Transverse colon (tissue), 4 donors: ENCODE measurements at regions not wholly inside any gene's neighbourhood (a gene's known extent, or its start where the extent isn't known, plus 50 kb on each side); places are given as distances from the start of the nearest gene placed in this dataset.

Source experiments
- DNase-seq: peaks from one replicate; pipeline ENCODE4 v3.0.0-alpha.2; 2019
- H3K27ac ChIP-seq, 4 donors: fragments of 200-600 bp; sonication (generic); 2 replicates each; pipeline ENCODE4 v1.5.1; 2016 to 2018; ENCODE audit warnings: inconsistent platforms in 4 of 4
- H3K27me3 ChIP-seq: fragments of 200-600 bp; sonication (generic); 2 replicates; pipeline ENCODE4 v1.5.1; 2017; ENCODE audit warnings: inconsistent platforms
- H3K36me3 ChIP-seq, 4 donors: fragments of 200-600 bp; sonication (generic); 2 replicates each; pipeline ENCODE4 v1.5.1; 2017 to 2019; ENCODE audit warnings: inconsistent platforms in 4 of 4
- H3K4me1 ChIP-seq, 4 donors: fragments of 200-600 bp; sonication (generic); 2 replicates each; pipeline ENCODE4 v1.5.1; 2017 to 2020; ENCODE audit warnings: inconsistent platforms in 4 of 4
- H3K4me3 ChIP-seq, 4 donors: fragments of 200-600 bp; sonication (generic); 1 replicate in 1 of 4; 2 replicates in 3 of 4; pipeline versions ENCODE4 v1.5.1 to v1.6.1; 2017 to 2019; ENCODE audit warnings: inconsistent platforms in 4 of 4
- H3K9me3 ChIP-seq, 2 donors: fragments of 200-600 bp; sonication (generic); 2 replicates each; pipeline ENCODE4 v1.5.1; 2017 to 2019; ENCODE audit warnings: inconsistent platforms in 2 of 2
- CTCF ChIP-seq, 5 experiments: fragments of 200-600 bp in 3 of 5; fragments of 450-650 bp in 2 of 5; sonication (generic) in 3 of 5; IDR thresholded peaks; 1 replicate in 2 of 5; 2 replicates in 3 of 5; pipeline ENCODE4 v1.5.1; 2016 to 2017; ENCODE audit warnings: antibody characterized with exemption in 5 of 5, inconsistent platforms in 3 of 5, mild to moderate bottlenecking in 2 of 5, moderate library complexity in 1 of 5
- EP300 ChIP-seq: sonication (generic); formaldehyde crosslinking; IDR thresholded peaks from one replicate; pipeline ENCODE4 v1.6.1; 2017; ENCODE audit warnings: antibody characterized with exemption, low read depth
- POLR2A ChIP-seq: fragments of 450-650 bp; IDR thresholded peaks from one replicate; pipeline ENCODE4 v1.6.1; 2016; ENCODE audit warnings: antibody characterized with exemption, mild to moderate bottlenecking, moderate library complexity
- POLR2AphosphoS5 ChIP-seq, 3 donors: sonication (generic); formaldehyde crosslinking; IDR thresholded peaks; one replicate each; pipeline ENCODE4 v1.6.1; 2016; ENCODE audit warnings: antibody characterized with exemption in 3 of 3
- WGBS, 2 donors: methylation state at CpG; one replicate each; pipeline ENCODE4 v1.1.5; 2018; ENCODE audit warnings: low coverage in 1 of 2; 5-methylcytosine and 5-hydroxymethylcytosine counted together
- in situ Hi-C, 4 donors: fragments of 200-750 bp; cut with MboI; loops; one replicate each; pipeline versions ENCODE4 v1.15.0 to v1.15.1; 2017; ENCODE audit warnings: low sequenced_read_pairs in 3 of 4, low pct_ligation_motif_present in 1 of 4, low pct_unique_long_range_greater_than_20kb in 1 of 4
- intact Hi-C: fragments of 100-400 bp; cut with DNase I; formaldehyde crosslinking; loops from one replicate; pipeline ENCODE4 v1.15.1; 2023; ENCODE audit warnings: low total_unique reads

GRCh38 chr10:28382525-28383269 lies 79.8 kb upstream of the MPP7 start:
- H3K36me3 ChIP-seq = no peaks in the 10 kb centered on the region
- intact Hi-C loops (loop anchor here (2.0 to 5.0 kb wide), 2 partner anchors 80 to 130 kb away; partner anchors contain the start of gene MPP7), in situ Hi-C loops (loop anchor here (5.0 to 25.0 kb wide), 7 partner anchors 75 to 820 kb away; partner anchors contain the start of gene MKX (in 3 of the 4))
- no peak overlapping the region for H3K27ac ChIP-seq
- no peaks in the 10 kb centered on the region for H3K27me3 ChIP-seq
- H3K4me3 ChIP-seq = no peak overlapping the region
- DNase-seq = no peak
- 63 to 82% methylated on average over 6 to 13 of the region's 13 CpGs for WGBS, 2 donors
- TF ChIP-seq EP300 (no peak), POLR2AphosphoS5 (IDR thresholded peaks at IDR 0.05) (no peak), CTCF (IDR thresholded peaks at IDR 0.05) (no peak), POLR2A (no peak)
- H3K9me3 ChIP-seq = no peaks in the 10 kb centered on the region
- peaks cover 0 to 19% (median 8%) of the 10 kb centered on the region in 4 donors for H3K4me1 ChIP-seq

- WGBS, 2 donors = 90 to 93% methylated on average over 2 of the region's 2 CpGs
- Histone ChIP-seq H3K4me1 (peaks cover 0 to 19% (median 8%) of the 10 kb centered on the region in 4 donors), H3K27me3 (no peaks in the 10 kb centered on the region), H3K36me3 (no peaks in the 10 kb centered on the region), H3K9me3 (no peaks in the 10 kb centered on the region), H3K4me3 (no peak overlapping the region), H3K27ac (no peak overlapping the region)
- no peak for DNase-seq
- intact Hi-C loops = loop anchor here (5.0 kb wide), 1 partner anchor 132 kb away; no protein-coding TSS in a partner anchor
- in situ Hi-C loops = loop anchor here (5.0 to 25.0 kb wide), 7 partner anchors 77 to 822 kb away; partner anchors contain the start of gene MKX (in 3 of the 4)
- TF ChIP-seq CTCF (IDR thresholded peaks at IDR 0.05) (no peak), POLR2A (no peak), EP300 (no peak), POLR2AphosphoS5 (IDR thresholded peaks at IDR 0.05) (no peak)
Measured at GRCh38 chr10:28384557-28384956, 81.7 kb upstream of the MPP7 start.

- Histone ChIP-seq H3K36me3 (no peaks in the 10 kb centered on the region), H3K27ac (no peak overlapping the region), H3K4me3 (no peak overlapping the region), H3K27me3 (no peaks in the 10 kb centered on the region), H3K4me1 (peaks cover 0 to 19% (median 8%) of the 10 kb centered on the region in 4 donors), H3K9me3 (no peaks in the 10 kb centered on the region)
- no peak for DNase-seq
- in situ Hi-C loops = loop anchor here (10.0 to 25.0 kb wide), 4 partner anchors 131 to 824 kb away; partner anchors contain the start of gene MKX (in 3 of the 4)
- no peak for TF ChIP-seq CTCF (IDR thresholded peaks at IDR 0.05)
- TF ChIP-seq POLR2AphosphoS5 (IDR thresholded peaks at IDR 0.05) = no peak
- TF ChIP-seq EP300 = no peak
- no peak for TF ChIP-seq POLR2A
- intact Hi-C loops = no loop called here
- WGBS, 2 donors = 81% methylated on average over 5 to 6 of the region's 6 CpGs
Measured at GRCh38 chr10:28385748-28386502, 83.1 kb upstream of the MPP7 start.

- Histone ChIP-seq H3K27ac (no peak overlapping the region), H3K27me3 (no peaks in the 10 kb centered on the region), H3K4me3 (no peak overlapping the region), H3K4me1 (peaks cover 0 to 17% (median 7%) of the 10 kb centered on the region in 4 donors), H3K36me3 (no peaks in the 10 kb centered on the region), H3K9me3 (no peaks in the 10 kb centered on the region)
- TF ChIP-seq POLR2A (no peak), EP300 (no peak), CTCF (IDR thresholded peaks at IDR 0.05) (no peak), POLR2AphosphoS5 (IDR thresholded peaks at IDR 0.05) (no peak)
- 69 to 82% methylated on average over 2 to 4 of the region's 4 CpGs for WGBS, 2 donors
- no peak for DNase-seq
- in situ Hi-C loops = loop anchor here (10.0 to 25.0 kb wide), 4 partner anchors 132 to 824 kb away; partner anchors contain the start of gene MKX (in 3 of the 4)
- intact Hi-C loops = no loop called here
Measured at GRCh38 chr10:28386503-28386868, 83.6 kb upstream of the MPP7 start.
